HG02885 (cell line): ENCODE measurements at regions not wholly inside any gene's neighbourhood (a gene's known extent, or its start where the extent isn't known, plus 50 kb on each side); places are given as distances from the start of the nearest gene placed in this dataset.

Experiments
- ATAC-seq: cut with Tn5 transposase; IDR thresholded peaks from one replicate; pipeline ENCODE4 v1.9.1; 2021; ENCODE audit warnings: mild to moderate bottlenecking; ENCODE audit not compliant: unreplicated experiment, poor library complexity

GRCh38 chr16:65675161-65675560, 553.3 kb upstream of the CDH11 start:
- ATAC-seq: no peak

- ATAC-seq: no peak
These were observed 551.1 kb upstream of the CDH11 start for GRCh38 chr16:65672960-65673359.

GRCh38 chr16:65671071-65671470, 549.2 kb upstream of the CDH11 start:
- ATAC-seq: no peak

GRCh38 chr16:65668064-65668595, 546.3 kb upstream of the CDH11 start:
- no peak for ATAC-seq

- no peak for ATAC-seq
These were observed 545.2 kb upstream of the CDH11 start for GRCh38 chr16:65667011-65667578.

GRCh38 chr16:65666132-65666941, 544.5 kb upstream of the CDH11 start:
- ATAC-seq: no peak

GRCh38 chr16:65665586-65665985, 543.7 kb upstream of the CDH11 start:
- no peak for ATAC-seq

- no peak for ATAC-seq
These were observed 541.9 kb upstream of the CDH11 start for GRCh38 chr16:65663774-65664173.

GRCh38 chr16:65662256-65662655, 540.4 kb upstream of the CDH11 start:
- no peak for ATAC-seq

- ATAC-seq: no peak
These were observed 539.7 kb upstream of the CDH11 start for GRCh38 chr16:65661558-65661957.

- no peak for ATAC-seq
These were observed 538.5 kb upstream of the CDH11 start for GRCh38 chr16:65660390-65660789.

GRCh38 chr16:65659758-65660157, 537.9 kb upstream of the CDH11 start:
- no peak for ATAC-seq

GRCh38 chr16:65658787-65659220, 536.9 kb upstream of the CDH11 start:
- no peak for ATAC-seq

- ATAC-seq: no peak
These were observed 536.5 kb upstream of the CDH11 start for GRCh38 chr16:65658349-65658748.

- no peak for ATAC-seq
These were observed 535.7 kb upstream of the CDH11 start for GRCh38 chr16:65657556-65657955.

GRCh38 chr16:65657071-65657494, 535.2 kb upstream of the CDH11 start:
- ATAC-seq: no peak

GRCh38 chr16:65655802-65656201, 533.9 kb upstream of the CDH11 start:
- ATAC-seq: no peak

- no peak for ATAC-seq
These were observed 526.2 kb upstream of the CDH11 start for GRCh38 chr16:65648101-65648500.

GRCh38 chr16:65644821-65645220, 523.0 kb upstream of the CDH11 start:
- no peak for ATAC-seq

GRCh38 chr16:65641762-65642289, 520.0 kb upstream of the CDH11 start:
- no peak for ATAC-seq

GRCh38 chr16:65641049-65641761, 519.3 kb upstream of the CDH11 start:
- ATAC-seq: no peak
